ENCODE measurements at regions not wholly inside any gene's neighbourhood (a gene's known extent, or its start where the extent isn't known, plus 50 kb on each side); places are given as distances from the start of the nearest gene placed in this dataset.

GRCh38 chr15:25065876-25066275 lies 111.1 kb downstream of the SNRPN start:
- CTCF ChIA-PET, result no interaction called here
- no peak overlapping the region for H3K4me3 ChIP-seq (ENCODE audit: low read depth, low read length)
- DNase-seq (ENCODE audit: low read depth, low spot score), result no peak
- POLR2A ChIA-PET, result no interaction called here
- no peak for TF ChIP-seq CTCF (IDR thresholded peaks at IDR 0.05; ENCODE audit: insufficient read depth, low read length, missing control alignments)

- no peak for TF ChIP-seq CTCF (IDR thresholded peaks at IDR 0.05; ENCODE audit: insufficient read depth, low read length, missing control alignments)
- POLR2A ChIA-PET, result no interaction called here
- H3K4me3 ChIP-seq (ENCODE audit: low read depth, low read length), result no peak overlapping the region
Measured at GRCh38 chr15:25066708-25067107, 111.9 kb downstream of the SNRPN start.

GRCh38 chr15:25067725-25068309 lies 113.0 kb downstream of the SNRPN start:
- H3K4me3 ChIP-seq (ENCODE audit: low read depth, low read length), result no peak overlapping the region
- POLR2A ChIA-PET, result no interaction called here
- CTCF ChIA-PET, result no interaction called here
- no peak for DNase-seq (ENCODE audit: low read depth, low spot score)
- TF ChIP-seq CTCF (IDR thresholded peaks at IDR 0.05; ENCODE audit: insufficient read depth, low read length, missing control alignments), result no peak

More at GRCh38 chr15:25066708-25067107, 111.9 kb downstream of the SNRPN start:
- DNase-seq (ENCODE audit: low read depth, low spot score), result no peak
- CTCF ChIA-PET, result no interaction called here

- no peak overlapping the region for H3K4me3 ChIP-seq (ENCODE audit: low read depth, low read length)
- no peak for TF ChIP-seq CTCF (IDR thresholded peaks at IDR 0.05; ENCODE audit: insufficient read depth, low read length, missing control alignments)
- ChIA-PET POLR2A (no interaction called here), CTCF (no interaction called here)
- DNase-seq (ENCODE audit: low read depth, low spot score), result no peak
Measured at GRCh38 chr15:25068696-25069095, 113.9 kb downstream of the SNRPN start.

- POLR2A ChIA-PET, result no interaction called here
- CTCF ChIA-PET, result no interaction called here
- no peak for DNase-seq (ENCODE audit: low read depth, low spot score)
- H3K4me3 ChIP-seq (ENCODE audit: low read depth, low read length), result no peak overlapping the region
- TF ChIP-seq CTCF (IDR thresholded peaks at IDR 0.05; ENCODE audit: insufficient read depth, low read length, missing control alignments), result no peak
Measured at GRCh38 chr15:25070353-25070963, 115.7 kb downstream of the SNRPN start.

- DNase-seq (ENCODE audit: low read depth, low spot score), result no peak
- CTCF ChIA-PET, result no interaction called here
- POLR2A ChIA-PET, result no interaction called here
- H3K4me3 ChIP-seq (ENCODE audit: low read depth, low read length), result no peak overlapping the region
- TF ChIP-seq CTCF (IDR thresholded peaks at IDR 0.05; ENCODE audit: insufficient read depth, low read length, missing control alignments), result no peak
Measured at GRCh38 chr15:25072857-25073476, 118.2 kb downstream of the SNRPN start.
